GM12865 (cell line): ENCODE measurements at regions not wholly inside any gene's neighbourhood (a gene's known extent, or its start where the extent isn't known, plus 50 kb on each side); places are given as distances from the start of the nearest gene placed in this dataset.

Experiments
- DNase-seq: peaks from one replicate; pipeline ENCODE4 v3.0.0; 2010; ENCODE audit warnings: low read depth
- H3K4me3 ChIP-seq: 2 replicates; pipeline ENCODE4 v1.5.1; 2011; ENCODE audit warnings: mild to moderate bottlenecking, low read depth, low read length, control low read depth
- CTCF ChIP-seq: IDR thresholded peaks from 2 replicates; pipeline ENCODE4 v1.5.1; 2011; ENCODE audit warnings: low read length, control low read depth, low read depth, inconsistent platforms; ENCODE audit not compliant: insufficient read depth; ENCODE audit errors: missing control alignments

DNA sequence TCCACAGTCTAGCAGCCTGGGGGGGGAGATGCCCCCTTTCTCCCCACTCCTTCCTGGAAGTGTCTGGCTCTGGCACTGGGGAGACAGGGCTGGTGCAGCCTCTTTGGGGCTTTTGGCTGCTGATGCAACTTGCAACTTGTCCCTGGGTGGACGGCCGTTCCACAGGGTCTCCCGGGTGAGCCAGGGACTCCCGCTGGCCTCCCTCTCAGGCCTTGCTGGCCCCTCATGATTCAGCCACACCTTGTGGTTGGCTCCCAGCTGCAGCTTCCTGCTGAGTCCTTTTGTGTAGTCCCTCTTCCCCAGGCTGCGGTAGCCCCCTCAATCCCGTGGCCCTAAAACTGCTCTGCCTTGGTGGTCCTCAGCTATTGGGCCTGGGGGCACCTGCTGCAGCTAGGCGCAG, 283.5 kb downstream of the PBX3 start:
- no peak for DNase-seq
- no peak for TF ChIP-seq CTCF
- no peak overlapping the region for H3K4me3 ChIP-seq

DNA sequence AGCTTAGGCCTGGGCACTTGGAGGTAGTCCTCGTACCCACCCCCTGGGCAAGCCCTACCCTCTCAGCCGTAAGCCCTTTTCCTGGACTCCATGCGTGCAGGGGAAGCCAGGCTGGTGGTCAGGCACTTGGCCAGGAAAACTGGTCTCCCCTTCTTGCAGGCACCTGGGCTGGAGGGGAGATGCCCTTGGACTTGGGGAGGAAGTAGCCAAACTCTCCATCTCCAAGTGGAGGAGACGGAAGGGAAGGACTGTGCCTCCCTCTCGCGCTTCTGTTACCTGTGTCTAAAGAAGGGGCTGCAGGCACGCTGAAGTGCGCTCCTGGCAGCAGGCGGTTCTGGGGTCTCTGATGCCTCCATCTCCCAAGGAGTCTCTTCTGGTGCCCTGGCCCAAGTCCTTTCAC, 283.9 kb downstream of the PBX3 start:
- DNase-seq: no peak
- TF ChIP-seq CTCF: no peak
- H3K4me3 ChIP-seq: no peak overlapping the region

DNA sequence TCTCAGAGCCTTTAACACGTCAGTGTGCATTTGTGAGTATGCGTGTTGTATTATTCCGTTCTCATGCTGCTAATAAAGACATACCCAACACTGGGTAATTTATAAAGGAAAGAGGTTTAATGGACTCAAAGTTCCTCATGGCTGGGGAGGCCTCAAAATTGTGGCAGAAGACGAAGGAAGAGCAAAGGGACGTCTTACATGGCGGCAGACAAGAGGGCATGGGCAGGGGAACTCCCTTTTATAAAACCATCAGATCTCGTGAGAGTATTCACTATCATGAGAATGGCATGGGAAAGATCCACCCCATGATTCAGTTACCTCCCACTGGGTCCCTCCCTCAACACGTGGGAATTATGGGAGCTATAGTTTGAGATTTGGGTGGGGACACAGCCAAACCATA, 285.0 kb downstream of the PBX3 start:
- no peak for TF ChIP-seq CTCF
- DNase-seq: no peak
- no peak overlapping the region for H3K4me3 ChIP-seq

DNA sequence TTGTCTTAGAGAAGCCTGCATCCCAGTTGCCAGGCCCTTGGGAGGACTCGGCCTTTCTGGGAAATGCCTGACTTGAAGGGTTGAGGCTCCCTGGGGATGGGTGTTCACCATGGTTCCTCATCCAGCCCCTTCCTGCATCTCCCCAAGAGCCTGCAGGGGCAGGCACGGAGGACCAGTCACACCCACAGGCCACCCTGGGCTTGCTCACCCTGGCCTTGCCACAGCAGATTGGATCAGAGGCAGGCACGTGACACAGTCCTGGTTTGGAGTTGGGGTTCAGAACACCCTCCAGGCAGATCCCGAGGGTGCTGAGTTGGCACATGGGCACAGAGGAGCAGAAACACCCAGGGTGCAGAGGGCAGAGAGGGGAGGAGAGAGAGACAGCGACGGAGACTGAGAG, 286.1 kb downstream of the PBX3 start:
- no peak for TF ChIP-seq CTCF
- DNase-seq: no peak
- H3K4me3 ChIP-seq: no peak overlapping the region

GRCh38 chr9:126033956-126034355, 286.8 kb downstream of the PBX3 start:
- H3K4me3 ChIP-seq: no peak overlapping the region
- DNase-seq: no peak
- TF ChIP-seq CTCF: no peak

- no peak for DNase-seq
- no peak for TF ChIP-seq CTCF
- H3K4me3 ChIP-seq: no peak overlapping the region
Observed at GRCh38 chr9:126036881-126037291, 289.7 kb downstream of the PBX3 start.

- H3K4me3 ChIP-seq: no peak overlapping the region
- no peak for DNase-seq
- no peak for TF ChIP-seq CTCF
Observed at GRCh38 chr9:126038790-126039189, 287.8 kb upstream of the MVB12B start.
